ENCODE measurements at regions not wholly inside any gene's neighbourhood (a gene's known extent, or its start where the extent isn't known, plus 50 kb on each side); places are given as distances from the start of the nearest gene placed in this dataset.

GRCh38 chr12:82203086-82203485 lies 155.1 kb downstream of the CCDC59 start:
- TF ChIP-seq POLR2A (IDR thresholded peaks at IDR 0.05) (no peak), CTCF (IDR thresholded peaks at IDR 0.05) (no peak), EP300 (IDR thresholded peaks at IDR 0.05) (no peak)
